ENCODE measurements at regions not wholly inside any gene's neighbourhood (a gene's known extent, or its start where the extent isn't known, plus 50 kb on each side); places are given as distances from the start of the nearest gene placed in this dataset.

- no peak for DNase-seq
Measured at GRCh38 chr10:130737621-130738020, 573.9 kb downstream of the TCERG1L start.

DNA sequence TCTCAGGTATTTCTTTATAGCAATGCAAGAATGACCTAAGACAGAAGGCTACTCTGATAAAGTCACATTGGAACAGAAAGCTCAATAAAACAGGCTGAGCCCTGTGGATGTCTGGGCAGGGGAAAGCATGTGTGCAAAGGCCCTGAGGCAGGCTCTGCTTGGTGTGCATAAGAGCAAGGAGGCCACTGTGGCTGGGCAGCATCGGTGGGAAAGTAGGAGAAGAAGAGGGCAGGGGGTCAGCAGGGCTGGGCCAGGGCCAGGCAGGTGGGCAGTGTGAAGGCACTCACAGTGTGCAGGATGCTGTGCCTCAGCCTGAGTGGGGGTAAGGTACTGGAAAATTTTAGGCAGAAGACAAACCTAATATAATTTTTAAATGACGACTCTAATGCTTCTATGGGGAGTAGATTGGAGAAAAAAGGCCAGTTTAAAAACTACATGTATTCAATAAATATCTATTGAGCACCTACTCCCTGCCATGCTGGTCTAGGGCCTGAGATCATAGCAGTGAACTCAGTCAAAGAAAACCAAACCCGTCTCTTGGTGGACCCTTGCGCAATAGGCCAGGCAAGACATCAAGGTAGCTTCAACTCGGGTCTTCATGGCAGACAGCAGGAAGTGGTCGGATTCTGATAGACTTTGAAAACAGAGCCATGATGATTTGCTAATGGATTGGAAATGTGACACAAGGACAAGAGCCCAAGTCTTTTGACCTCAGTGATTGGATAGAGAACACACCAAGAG, 572.3 kb downstream of the TCERG1L start:
- DNase-seq, result no peak

DNA sequence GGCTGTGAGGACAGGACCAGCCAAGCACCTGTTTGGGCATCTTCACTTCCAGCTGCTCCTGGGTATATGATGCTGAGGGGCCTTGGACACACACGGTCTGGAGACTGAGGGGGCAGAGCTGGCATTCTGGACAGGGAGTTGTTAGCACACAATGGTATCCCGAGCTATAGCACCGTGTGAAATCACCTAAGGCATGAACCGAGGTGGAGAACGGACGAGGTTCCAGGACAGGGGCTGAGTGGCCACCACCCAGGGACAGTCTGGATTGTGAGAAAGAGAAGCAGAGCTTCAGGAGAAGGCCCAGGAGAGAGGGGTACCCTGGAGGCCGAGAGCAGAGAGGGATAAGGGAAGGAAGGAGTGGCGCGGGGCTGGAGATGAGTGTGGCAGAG, 571.8 kb downstream of the TCERG1L start:
- DNase-seq, result no peak

- no peak for DNase-seq
Measured at GRCh38 chr10:130740166-130740565, 571.4 kb downstream of the TCERG1L start.

DNA sequence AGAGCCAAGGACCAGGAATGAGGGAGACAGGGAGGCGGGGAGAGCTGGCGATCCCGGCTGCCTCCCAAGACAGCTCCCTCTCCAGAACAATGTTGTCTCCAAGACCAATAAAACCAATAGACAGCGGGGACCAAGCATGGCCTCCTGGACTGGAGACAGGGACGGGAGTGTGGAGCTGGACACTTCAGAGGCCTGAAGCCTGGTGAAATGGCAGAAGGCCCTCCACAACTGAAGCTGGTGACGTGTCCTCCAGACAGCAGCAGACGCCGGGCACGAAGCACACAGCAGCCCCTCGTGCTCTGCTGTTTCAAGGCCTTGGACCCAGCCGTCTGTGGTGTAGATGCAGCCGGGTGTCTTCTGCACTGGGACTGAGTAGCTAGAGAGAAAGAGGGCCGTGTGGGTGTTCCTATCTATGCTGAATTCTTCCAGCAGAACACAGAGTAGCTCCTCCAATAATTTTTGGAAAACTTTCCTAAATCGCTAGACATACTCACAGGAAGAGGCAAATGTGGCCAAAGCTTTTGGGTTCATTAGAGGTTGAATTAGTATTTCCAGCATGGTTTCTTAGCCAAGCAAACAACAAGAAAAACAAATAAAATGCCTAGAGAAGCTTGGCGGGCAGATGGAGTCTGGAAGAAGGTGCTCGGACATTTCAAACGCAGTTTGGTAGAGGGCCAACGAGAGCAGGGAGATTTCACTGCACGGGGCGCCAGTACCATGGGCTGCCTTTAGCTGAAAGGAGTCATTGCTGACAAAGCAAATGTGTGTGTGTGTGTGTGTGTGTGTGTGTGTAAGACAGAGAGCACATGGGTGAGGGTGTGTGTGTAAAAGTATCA, 570.4 kb downstream of the TCERG1L start:
- no peak for DNase-seq

GRCh38 chr10:130741901-130742855, 569.3 kb downstream of the TCERG1L start:
- no peak for DNase-seq

DNA sequence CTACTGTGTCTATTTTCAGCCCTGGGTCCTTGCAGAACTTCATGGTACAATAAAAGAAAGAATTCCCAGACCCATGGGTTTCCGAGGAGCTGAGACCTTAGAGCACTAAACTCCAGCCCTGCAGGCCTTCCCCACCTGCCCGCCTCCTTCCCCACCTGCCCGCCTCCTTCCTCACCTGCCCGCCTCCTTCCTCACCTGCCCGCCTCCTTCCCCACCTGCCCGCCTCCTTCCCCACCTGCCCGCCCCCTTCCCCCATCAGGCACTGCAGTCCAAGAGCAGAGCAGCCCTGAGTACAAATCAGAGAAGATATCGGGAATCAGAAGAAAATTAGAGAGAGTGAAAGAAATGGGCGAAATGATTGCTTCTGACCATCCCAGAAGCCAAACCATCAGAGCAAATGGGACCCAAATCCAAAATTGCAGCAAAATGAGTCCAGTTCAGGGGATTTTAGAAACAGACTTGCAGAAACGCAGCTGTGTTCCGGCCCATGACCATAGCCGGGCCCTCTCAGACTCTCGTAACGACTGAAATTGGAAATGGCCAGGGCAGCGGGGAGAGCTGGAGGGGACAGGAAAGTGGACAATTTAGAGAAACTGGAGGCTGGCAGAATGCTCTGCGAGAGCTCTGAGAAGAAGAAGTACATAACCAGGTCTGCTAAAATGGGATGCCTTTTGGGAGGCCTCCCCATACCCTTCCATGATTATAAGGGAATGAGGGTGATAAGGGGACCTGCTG, 568.4 kb downstream of the TCERG1L start:
- no peak for DNase-seq

DNA sequence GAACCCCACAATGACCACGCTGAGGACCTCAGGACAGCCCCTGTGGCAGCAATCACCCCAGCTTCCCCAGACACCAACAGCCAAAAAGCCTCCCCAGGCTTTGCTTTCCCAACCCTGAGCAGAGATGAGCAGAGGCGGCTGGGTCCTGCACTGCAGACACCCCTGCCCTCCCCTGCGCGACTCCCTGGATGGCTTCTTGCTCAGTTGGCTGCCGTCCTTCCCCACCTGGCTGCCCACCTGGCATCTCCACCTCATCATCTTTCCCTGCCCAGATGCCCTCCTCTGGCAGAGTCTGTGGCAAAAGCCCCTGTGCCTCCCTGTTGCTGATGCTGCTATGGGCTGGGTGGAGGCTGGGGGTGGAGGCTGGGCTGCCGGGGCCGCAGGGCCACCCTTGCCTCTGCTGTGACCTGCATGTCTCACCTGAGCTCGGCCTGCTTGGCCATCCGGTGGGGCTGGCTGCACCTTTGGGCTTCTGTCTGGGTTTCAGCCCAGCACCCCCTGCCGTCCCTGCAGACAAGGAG, 567.7 kb downstream of the TCERG1L start:
- no peak for DNase-seq

GRCh38 chr10:130744631-130745030, 566.9 kb downstream of the TCERG1L start:
- DNase-seq, result no peak

- DNase-seq, result no peak
Measured at GRCh38 chr10:130745251-130745650, 566.3 kb downstream of the TCERG1L start.

DNA sequence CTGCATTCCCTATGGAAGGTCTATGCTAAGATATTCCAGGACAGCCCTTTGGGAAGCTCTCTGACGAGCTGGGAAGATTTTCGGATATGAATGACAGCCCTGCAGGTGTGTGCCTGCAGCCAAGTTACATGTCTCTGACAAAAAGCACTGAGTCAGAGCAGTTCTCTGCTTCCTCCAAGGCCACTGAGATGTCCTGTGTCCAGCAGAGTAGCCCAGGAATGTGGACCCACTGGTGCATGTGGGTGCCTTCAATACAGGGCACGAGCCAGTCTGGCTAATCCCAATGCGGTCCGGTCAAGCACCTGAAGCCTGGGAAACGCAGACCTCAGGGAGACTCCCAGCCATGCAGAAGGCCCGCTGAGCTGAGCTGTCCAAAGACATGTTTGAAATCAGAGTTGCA, 565.7 kb downstream of the TCERG1L start:
- DNase-seq, result no peak

DNA sequence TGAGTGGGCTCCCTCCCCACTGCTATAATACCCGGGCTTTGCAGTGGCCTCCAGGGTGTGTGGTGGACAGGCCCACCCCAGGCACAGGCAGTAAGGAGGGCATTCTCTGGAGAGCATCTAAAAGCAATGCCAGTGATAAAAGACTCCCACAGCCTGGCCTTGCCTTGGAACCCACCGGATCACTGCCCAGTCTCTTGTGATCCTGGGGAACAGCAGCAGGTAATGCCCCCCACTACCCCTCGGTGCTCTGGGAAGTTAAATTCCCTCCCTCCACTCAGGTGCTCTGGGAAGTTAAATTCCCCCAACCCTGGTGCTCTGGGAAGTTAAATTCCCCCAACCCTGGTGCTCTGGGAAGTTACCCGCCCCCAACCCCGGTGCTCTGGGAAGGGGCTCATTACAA, 565.2 kb downstream of the TCERG1L start:
- DNase-seq, result no peak

GRCh38 chr10:130747356-130747755, 564.2 kb downstream of the TCERG1L start:
- DNase-seq, result no peak

DNA sequence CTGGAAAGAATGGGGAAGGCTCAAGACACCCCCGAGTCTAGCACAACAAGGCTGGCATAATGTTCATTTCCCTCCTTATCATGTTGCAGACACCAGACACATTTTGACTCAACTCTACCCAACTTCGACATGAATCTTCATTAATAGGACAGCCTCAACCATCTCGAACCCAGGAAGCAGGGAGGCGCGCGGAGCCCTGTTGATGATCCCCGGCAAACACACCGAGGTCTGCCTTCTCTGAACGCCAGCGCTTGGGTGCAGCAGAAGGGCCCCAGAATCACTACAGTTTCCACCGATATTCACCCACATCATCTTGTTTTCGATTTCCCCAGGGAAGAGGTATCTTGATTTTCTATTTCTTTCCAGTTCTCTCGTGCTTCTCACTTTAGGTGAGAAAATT, 563.6 kb downstream of the TCERG1L start:
- no peak for DNase-seq

- no peak for DNase-seq
Measured at GRCh38 chr10:130748409-130749057, 563.0 kb downstream of the TCERG1L start.

DNA sequence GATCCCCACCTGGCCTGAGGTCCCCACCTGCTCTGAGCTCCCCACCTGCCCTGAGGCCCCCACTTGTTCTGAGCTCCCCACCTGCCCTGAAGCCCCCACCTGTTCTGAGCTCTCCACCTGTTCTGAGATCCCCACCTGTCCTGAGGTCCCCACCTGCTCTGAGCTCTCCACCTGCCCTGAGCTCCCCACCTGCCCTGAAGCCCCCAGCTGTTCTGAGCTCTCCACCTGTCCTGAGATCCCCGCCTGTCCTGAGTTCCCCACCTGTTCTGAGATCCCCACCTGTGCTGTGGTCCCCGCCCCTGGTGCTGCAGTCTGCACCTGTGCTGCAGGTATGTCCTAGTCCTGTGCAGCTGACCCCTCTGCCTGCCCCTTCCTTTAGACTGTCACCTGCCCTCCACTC, 561.6 kb downstream of the TCERG1L start:
- DNase-seq, result no peak

- DNase-seq, result no peak
Measured at GRCh38 chr10:130750441-130750840, 561.1 kb downstream of the TCERG1L start.

- no peak for DNase-seq
Measured at GRCh38 chr10:130751106-130751840, 560.2 kb downstream of the TCERG1L start.

- no peak for DNase-seq
Measured at GRCh38 chr10:130751851-130752250, 559.7 kb downstream of the TCERG1L start.

DNA sequence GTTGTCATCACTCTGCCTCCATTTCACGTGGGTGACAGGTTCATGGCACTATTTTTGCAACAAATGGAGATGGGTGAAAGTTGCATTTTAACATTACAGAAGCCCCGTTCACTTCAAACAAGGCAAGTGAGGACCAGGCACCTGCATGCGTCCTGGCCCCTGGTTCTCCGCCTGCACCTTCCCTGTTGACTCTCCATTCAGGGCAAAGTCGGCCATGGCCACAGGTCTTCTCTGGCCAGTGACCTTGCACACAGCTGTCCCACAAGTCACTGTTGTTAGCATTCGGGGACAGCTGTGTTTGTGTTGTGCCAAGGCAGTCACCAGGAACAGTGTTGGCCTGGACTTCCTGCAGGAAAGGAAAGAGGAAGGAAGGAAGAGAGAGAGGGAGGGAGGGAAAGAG, 554.9 kb downstream of the TCERG1L start:
- no peak for DNase-seq

DNA sequence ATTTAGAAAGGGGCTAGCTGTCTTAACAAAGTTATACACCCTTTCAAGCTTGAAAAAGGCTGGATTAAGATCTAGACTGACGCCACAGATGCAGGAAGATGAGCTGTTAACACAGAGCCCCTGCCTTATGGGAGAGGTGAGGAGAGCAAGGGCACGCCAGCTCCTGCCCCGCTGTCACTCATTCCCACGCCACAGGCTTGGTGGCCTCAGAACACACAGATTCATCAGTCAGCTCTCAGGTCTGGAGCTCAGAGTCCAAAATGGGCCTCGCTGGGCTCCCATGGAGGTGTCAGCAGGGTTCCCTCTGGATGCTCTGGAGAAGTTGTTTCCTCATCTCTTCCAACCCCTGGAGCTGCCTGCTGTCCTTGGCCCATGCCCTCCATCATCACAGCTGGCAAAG, 554.2 kb downstream of the TCERG1L start:
- no peak for DNase-seq
